ENCODE measurements at regions not wholly inside any gene's neighbourhood (a gene's known extent, or its start where the extent isn't known, plus 50 kb on each side); places are given as distances from the start of the nearest gene placed in this dataset.

DNA sequence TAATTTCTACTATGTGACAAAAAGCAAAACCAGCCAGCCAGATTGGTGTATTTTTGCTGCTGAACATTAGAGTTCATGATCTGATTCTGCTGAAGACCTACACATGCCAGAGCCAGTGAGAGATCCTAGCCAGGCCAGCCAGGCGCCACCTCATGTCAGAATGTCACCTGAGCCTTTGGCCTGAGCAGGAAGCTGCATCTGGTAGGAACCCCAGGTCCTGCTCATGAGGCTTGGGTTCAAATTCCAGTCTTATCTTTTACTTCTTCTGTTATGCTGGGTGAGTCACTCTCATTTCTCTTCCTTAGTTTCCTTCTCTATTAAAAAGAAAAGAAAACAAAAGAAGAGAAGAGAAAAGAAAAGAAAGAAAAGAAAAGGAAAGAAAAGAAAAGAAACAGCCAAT is 585.1 kb upstream of the CDH5 start:
- no peak for DNase-seq (ENCODE audit: low read depth in 2 of 2)

- no peak for DNase-seq (ENCODE audit: low read depth in 2 of 2)
Observed at GRCh38 chr16:65779201-65779600, 587.3 kb upstream of the CDH5 start.

- no peak for DNase-seq (ENCODE audit: low read depth in 2 of 2)
Observed at GRCh38 chr16:65776639-65777183, 589.8 kb upstream of the CDH5 start.

DNA sequence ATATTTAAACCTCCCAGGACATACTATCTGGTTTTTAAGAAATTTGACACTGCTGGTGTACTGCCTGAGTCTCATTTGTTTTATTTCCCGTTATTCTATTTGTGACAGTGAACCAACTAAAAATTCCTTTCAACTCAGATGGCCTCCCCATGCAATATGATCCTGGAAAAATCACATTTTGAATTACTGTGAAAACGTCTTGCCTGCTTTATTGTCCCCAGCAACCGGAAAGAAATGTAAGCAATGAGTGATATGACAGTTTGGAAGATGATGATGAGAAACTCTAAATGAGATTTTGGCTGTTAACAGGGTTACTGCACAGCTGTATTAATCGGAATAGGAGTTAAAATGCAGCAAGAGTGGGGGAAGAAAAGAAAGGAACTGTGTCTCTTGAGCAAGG is 590.7 kb upstream of the CDH5 start:
- no peak for DNase-seq (ENCODE audit: low read depth in 2 of 2)

DNA sequence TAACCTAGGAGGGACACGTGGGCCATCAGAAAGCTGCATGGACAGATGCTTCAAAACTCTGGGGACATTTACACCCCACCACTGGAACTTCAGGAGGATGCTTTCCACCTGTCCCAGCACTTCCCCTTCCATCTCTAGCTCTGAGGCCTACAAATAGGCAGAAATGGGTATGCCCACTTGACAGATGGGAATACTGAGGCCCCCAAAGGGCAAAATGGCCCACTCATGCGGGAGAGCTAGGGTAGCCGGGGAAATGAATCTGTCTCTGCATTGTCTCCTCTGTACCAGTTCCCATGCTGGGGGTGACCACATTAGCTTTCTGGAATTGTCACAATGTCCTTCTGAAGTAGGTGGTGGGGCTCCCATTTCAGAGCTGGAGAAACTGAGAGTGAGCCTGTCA is 592.1 kb upstream of the CDH5 start:
- DNase-seq (ENCODE audit: low read depth in 2 of 2): no peak

GRCh38 chr16:65773301-65773874 is 593.1 kb upstream of the CDH5 start:
- no peak for DNase-seq (ENCODE audit: low read depth in 2 of 2)

- no peak for DNase-seq (ENCODE audit: low read depth in 2 of 2)
Observed at GRCh38 chr16:65772134-65772732, 594.3 kb upstream of the CDH5 start.

DNA sequence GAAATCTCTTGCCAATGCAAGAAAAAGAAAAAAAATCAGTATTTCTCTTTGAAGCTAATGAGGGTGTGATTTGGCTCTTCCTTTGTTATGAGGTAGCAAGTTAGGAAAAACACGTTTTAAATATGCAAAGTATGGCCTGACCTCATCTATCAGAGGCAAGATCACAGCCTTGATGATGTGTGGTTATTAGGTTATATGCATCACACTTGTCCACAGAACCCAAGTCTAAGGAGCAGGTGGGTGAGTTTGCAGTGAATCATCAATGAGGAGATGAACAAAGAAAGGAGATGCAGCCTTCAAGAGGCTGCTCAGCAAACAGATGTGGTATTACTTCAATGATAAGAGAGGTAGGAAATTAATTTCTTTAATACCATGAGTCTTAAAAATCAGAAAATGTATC is 594.8 kb upstream of the CDH5 start:
- no peak for DNase-seq (ENCODE audit: low read depth in 2 of 2)

DNA sequence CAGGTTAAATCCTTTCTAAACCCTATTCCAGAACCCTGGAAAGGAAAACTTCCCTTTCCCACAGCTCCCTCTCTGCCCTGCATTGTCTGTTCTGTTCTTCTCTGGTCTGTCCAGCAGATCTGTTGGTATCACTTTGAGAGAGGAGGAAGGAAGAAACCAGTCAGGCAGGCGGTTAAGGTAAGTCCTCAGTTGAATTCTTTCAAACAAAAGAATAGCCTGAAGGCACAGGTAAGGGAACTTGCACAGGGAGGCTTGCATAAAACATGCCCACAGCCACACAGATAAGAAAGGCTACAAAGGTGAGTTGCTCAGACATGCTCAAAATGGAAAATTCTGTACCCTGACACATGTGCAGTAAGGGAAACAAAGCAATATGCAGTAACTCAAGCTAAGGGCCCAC is 595.7 kb upstream of the CDH5 start:
- DNase-seq (ENCODE audit: low read depth in 2 of 2): no peak

DNA sequence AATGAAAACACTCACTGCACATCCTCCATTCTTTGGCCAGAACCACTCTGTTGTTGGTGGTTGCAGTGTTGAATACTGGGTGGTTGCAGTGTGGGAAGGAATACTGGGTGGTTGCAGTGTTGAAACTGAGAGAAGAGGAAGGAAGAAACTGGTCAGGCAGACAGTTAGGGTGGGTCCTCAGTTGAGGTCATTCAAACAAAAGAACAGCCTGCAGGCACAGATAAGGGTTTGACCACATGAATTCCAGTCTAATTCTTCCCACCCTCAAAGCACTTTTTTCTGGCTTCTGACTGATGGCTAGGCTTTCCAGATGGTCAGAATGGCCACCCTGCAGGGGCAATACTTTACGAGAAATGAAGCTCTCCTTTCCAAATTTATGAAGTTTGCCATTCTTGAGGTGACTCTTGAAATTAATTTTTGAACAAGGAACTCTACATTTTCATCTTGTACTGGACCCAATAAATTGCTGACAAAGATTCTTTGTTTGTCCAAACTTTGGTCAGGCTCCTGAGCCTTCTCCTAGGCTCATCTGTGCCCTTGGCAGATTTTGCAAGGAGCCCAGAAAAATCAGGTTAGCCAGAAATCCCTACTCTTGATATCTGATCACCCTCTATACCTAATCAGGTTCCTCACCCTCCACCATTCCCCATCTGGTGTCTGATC is 596.6 kb upstream of the CDH5 start:
- DNase-seq (ENCODE audit: low read depth in 2 of 2): no peak

GRCh38 chr16:65769055-65769465 is 597.4 kb upstream of the CDH5 start:
- no peak for DNase-seq (ENCODE audit: low read depth in 2 of 2)

- DNase-seq (ENCODE audit: low read depth in 2 of 2): no peak
Observed at GRCh38 chr16:65767125-65767524, 599.4 kb upstream of the CDH5 start.

DNA sequence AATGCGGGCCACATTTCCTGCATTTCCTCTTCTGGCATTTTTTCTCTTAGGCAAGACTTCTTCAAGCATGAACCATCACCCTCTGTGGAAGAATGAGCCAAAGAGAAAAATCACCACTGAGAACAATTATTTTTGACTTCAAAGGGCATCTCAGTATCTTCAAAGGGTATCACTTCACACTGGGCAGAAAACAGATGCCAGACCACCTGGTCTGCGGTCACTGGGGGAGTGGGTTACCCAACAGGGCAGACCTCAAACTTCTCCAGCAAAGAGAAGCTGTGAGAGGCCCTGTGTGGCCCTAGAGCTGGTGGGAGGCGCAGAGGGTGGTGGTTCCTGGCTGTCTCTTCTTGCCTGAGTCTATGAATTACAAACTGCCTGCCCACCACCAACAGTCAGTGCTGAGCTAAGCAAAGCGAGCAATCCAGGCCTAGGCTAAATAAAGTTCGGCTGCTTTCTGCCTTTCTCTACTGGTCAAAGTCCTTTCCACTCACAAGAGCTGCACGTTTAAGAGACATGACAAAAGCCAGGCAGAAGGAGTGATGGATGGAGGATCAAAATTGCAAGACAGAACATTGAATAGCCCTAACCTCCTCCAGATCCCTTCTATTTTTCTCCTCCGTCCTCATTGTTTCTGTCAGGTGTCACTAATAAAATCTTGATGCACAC is 602.7 kb upstream of the CDH5 start:
- no peak for DNase-seq (ENCODE audit: low read depth in 2 of 2)

DNA sequence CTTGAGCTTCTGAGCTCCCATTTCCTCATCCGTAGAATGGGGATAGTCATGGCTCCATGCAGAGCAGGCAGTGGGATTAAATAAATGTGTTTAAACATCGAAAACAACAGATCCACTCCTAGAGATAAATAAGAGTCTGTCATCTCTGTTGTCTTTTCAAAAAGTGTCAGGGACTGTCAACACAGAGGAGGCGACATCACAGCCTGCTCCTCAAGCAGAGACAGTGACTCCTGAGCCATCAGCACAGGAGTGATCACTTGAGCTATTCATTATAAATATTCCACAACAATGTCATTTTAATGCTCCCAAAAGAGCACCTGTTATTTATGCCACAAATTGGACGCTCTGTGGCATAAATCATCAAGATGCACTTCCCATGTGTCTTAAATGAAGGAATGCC is 605.6 kb upstream of the CDH5 start:
- DNase-seq (ENCODE audit: low read depth in 2 of 2): no peak

GRCh38 chr16:65758620-65759019 is 607.9 kb upstream of the CDH5 start:
- DNase-seq (ENCODE audit: low read depth in 2 of 2): no peak

DNA sequence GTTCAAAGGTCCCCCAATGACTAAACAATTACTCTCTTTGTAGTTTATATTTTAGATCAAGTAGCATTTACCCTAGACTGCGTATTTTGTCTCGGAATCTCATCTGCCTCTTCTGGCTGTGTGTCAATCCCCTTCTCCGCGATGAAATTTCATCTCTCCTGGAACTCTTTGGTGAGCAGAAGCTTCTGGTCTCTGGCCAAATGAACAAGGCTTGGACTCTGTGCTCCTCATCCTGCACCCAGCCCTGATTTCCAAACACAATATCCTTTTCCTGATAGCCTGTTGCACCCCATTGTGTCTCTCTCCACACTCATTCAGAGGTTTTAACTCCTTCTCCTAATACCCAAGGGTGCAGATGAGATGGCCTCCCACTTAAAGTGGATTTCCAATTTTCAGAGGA is 609.4 kb upstream of the CDH5 start:
- DNase-seq (ENCODE audit: low read depth in 2 of 2): no peak

DNA sequence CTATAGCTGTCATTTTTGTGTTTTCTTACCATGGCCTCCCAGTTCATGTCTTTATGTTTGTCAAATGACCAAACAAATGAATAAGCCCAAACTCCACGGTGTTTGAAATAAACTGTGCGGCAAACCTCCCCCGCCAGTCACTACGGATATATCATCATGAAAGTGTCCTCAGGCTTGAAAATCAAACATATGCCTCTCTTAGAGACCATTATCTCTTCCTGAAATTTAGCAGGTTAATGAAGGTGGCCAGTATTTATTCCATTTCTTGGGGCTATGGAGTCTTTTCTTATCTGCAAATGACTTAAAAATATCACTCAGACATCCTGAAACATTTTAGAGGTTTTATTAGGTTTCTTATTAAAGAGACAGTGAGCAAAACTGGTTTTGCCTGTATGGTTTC is 610.3 kb upstream of the CDH5 start:
- no peak for DNase-seq (ENCODE audit: low read depth in 2 of 2)

- no peak for DNase-seq (ENCODE audit: low read depth in 2 of 2)
Observed at GRCh38 chr16:65754820-65755691, 611.4 kb upstream of the CDH5 start.

DNA sequence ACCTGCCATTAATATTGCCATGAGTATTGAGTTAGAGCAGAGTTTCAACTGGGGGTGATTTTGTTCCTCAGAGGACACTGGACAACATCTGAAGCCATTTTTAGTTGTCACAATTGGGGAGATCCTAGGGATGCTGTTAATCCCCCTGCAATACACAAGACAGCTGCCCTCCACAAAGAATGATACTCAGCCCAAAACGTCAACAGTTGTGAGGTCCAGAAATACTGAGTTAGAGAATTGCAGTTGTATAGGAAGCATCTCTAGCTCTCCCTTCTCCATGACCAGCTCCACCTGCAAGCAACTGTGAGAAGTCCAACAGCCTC is 614.0 kb upstream of the CDH5 start:
- DNase-seq (ENCODE audit: low read depth in 2 of 2): no peak

- no peak for DNase-seq (ENCODE audit: low read depth in 2 of 2)
Observed at GRCh38 chr16:65751622-65752521, 614.6 kb upstream of the CDH5 start.

GRCh38 chr16:65749506-65749905 is 617.0 kb upstream of the CDH5 start:
- no peak for DNase-seq (ENCODE audit: low read depth in 2 of 2)
